ENCODE measurements at regions not wholly inside any gene's neighbourhood (a gene's known extent, or its start where the extent isn't known, plus 50 kb on each side); places are given as distances from the start of the nearest gene placed in this dataset.

DNA sequence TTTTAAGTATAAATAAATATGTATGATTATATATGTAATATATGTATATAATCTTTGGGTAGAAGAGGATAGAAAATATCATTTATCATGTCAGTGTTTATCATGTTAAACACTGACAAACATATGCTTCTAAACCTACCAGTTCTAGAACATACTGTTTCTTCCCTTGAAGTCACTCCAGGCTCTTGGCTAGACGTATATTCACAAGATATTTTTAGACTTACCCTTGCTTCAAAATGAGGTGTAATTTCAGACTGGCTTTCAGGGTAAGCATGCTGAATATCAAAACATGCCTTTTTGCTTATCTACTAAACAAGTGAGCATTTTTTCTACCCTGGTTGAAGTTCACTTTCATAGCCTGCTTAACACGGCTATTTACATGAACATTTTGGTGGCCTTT lies 642.4 kb upstream of the PKDCC start:
- H3K9me3 ChIP-seq (ENCODE audit: insufficient read depth, low read depth) = no peaks in the 10 kb centered on the region
- ChIA-PET POLR2A (ENCODE audit: unreplicated experiment) (no interaction called here), CTCF (no interaction called here)
- no peak for DNase-seq
- H3K27ac ChIP-seq = no peak overlapping the region
- no TSS peak for BruUV-seq (replicated peaks)
- H4K20me1 ChIP-seq (ENCODE audit: insufficient read depth) = no peaks in the 10 kb centered on the region
- no peak overlapping the region for H2AFZ ChIP-seq
- no peaks in the 10 kb centered on the region for H3K36me3 ChIP-seq (ENCODE audit: low read depth)
- no peaks in the 10 kb centered on the region for H3K79me2 ChIP-seq (ENCODE audit: low read depth)
- TF ChIP-seq, protein P1, sequence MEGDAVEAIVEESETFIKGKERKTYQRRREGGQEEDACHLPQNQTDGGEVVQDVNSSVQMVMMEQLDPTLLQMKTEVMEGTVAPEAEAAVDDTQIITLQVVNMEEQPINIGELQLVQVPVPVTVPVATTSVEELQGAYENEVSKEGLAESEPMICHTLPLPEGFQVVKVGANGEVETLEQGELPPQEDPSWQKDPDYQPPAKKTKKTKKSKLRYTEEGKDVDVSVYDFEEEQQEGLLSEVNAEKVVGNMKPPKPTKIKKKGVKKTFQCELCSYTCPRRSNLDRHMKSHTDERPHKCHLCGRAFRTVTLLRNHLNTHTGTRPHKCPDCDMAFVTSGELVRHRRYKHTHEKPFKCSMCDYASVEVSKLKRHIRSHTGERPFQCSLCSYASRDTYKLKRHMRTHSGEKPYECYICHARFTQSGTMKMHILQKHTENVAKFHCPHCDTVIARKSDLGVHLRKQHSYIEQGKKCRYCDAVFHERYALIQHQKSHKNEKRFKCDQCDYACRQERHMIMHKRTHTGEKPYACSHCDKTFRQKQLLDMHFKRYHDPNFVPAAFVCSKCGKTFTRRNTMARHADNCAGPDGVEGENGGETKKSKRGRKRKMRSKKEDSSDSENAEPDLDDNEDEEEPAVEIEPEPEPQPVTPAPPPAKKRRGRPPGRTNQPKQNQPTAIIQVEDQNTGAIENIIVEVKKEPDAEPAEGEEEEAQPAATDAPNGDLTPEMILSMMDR (conservative IDR thresholded peaks at IDR 0.05) = no peak
- no peak for TF ChIP-seq EZH2 (IDR thresholded peaks at IDR 0.05; ENCODE audit: low read depth)
- H3K4me2 ChIP-seq = no peak overlapping the region
- H3F3A ChIP-seq (ENCODE audit: insufficient read depth, low read depth) = no peaks in the 10 kb centered on the region
- H3K9me2 ChIP-seq (ENCODE audit: insufficient read depth) = no peaks in the 10 kb centered on the region
- intact Hi-C loops (cut with micrococcal nuclease; ENCODE audit: unreplicated experiment) = no loop called here
- no peaks in the 10 kb centered on the region for H3K4me1 ChIP-seq (replicated peaks; ENCODE audit: insufficient read depth)
- H3K27me3 ChIP-seq (ENCODE audit: insufficient read depth, low read depth) = no peaks in the 10 kb centered on the region
- H3K4me3 ChIP-seq = no peak overlapping the region

DNA sequence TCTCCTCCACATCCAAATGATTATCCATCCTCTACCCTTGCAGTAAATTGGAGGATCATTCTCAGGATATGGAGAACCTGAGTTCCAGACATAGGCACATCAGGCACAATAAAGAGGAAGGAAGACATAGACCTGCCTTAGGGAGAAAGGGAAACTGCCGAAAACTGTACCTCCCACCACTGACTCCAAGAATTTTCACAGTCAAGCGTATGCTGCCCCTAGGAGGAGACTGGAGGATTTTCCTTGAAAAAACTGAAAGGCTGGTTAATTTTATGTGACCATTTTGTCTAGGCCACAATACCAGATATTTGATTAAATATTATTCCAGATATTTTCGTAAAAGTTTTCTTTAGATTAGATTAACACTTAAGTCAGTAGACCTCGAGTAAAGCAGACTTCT lies 638.5 kb upstream of the PKDCC start:
- H3K9me2 ChIP-seq (ENCODE audit: insufficient read depth) = no peaks in the 10 kb centered on the region
- no peaks in the 10 kb centered on the region for H3F3A ChIP-seq (ENCODE audit: insufficient read depth, low read depth)
- no peaks in the 10 kb centered on the region for H3K4me1 ChIP-seq (replicated peaks; ENCODE audit: insufficient read depth)
- no peak overlapping the region for H3K4me2 ChIP-seq
- H3K27me3 ChIP-seq (ENCODE audit: insufficient read depth, low read depth) = no peaks in the 10 kb centered on the region
- H3K9me3 ChIP-seq (ENCODE audit: insufficient read depth, low read depth) = no peaks in the 10 kb centered on the region
- no peaks in the 10 kb centered on the region for H3K36me3 ChIP-seq (ENCODE audit: low read depth)
- ChIA-PET POLR2A (ENCODE audit: unreplicated experiment) (no interaction called here), CTCF (no interaction called here)
- no peak for DNase-seq
- no peak for TF ChIP-seq EZH2 (IDR thresholded peaks at IDR 0.05; ENCODE audit: low read depth)
- TF ChIP-seq, protein P1 (conservative IDR thresholded peaks at IDR 0.05) = no peak
- no TSS peak for BruUV-seq (replicated peaks)
- intact Hi-C loops (cut with micrococcal nuclease; ENCODE audit: unreplicated experiment) = no loop called here
- H2AFZ ChIP-seq = no peak overlapping the region
- H3K79me2 ChIP-seq (ENCODE audit: low read depth) = no peaks in the 10 kb centered on the region
- H3K4me3 ChIP-seq = no peak overlapping the region
- no peaks in the 10 kb centered on the region for H4K20me1 ChIP-seq (ENCODE audit: insufficient read depth)
- H3K27ac ChIP-seq = no peak overlapping the region

DNA sequence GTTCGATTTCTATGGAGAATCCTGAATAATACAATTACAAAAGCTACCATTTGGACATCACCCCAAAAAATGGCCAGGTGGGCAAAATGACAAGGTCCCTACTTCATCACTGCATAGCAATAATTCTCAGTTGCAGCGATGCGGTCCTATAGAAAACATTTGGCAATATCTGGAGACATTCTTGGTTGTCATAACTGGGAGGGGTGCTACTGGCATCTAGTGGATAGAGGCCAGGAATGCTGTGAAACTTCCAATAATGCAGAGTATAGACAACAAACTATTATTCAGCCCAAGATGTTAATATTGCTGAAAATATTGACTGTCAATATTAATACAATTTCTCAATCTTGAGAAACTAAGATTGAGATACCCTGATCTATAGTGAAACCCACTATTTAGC lies 637.8 kb upstream of the PKDCC start:
- ChIA-PET CTCF (no interaction called here), POLR2A (ENCODE audit: unreplicated experiment) (no interaction called here)
- Histone ChIP-seq H3K79me2 (ENCODE audit: low read depth) (no peaks in the 10 kb centered on the region), H3K4me2 (no peak overlapping the region), H3K9me3 (ENCODE audit: insufficient read depth, low read depth) (no peaks in the 10 kb centered on the region), H3K4me3 (no peak overlapping the region), H3K36me3 (ENCODE audit: low read depth) (no peaks in the 10 kb centered on the region), H4K20me1 (ENCODE audit: insufficient read depth) (no peaks in the 10 kb centered on the region), H3K4me1 (replicated peaks; ENCODE audit: insufficient read depth) (no peaks in the 10 kb centered on the region), H3K27ac (no peak overlapping the region), H3K27me3 (ENCODE audit: insufficient read depth, low read depth) (no peaks in the 10 kb centered on the region), H2AFZ (no peak overlapping the region), H3F3A (ENCODE audit: insufficient read depth, low read depth) (no peaks in the 10 kb centered on the region), H3K9me2 (ENCODE audit: insufficient read depth) (no peaks in the 10 kb centered on the region)
- no peak for DNase-seq
- intact Hi-C loops (cut with micrococcal nuclease; ENCODE audit: unreplicated experiment) = no loop called here
- TF ChIP-seq, protein P1 (conservative IDR thresholded peaks at IDR 0.05) = no peak
- no peak for TF ChIP-seq EZH2 (IDR thresholded peaks at IDR 0.05; ENCODE audit: low read depth)
- BruUV-seq (replicated peaks) = no TSS peak

Measured in PC-9 (cell line).